ENCODE measurements at regions not wholly inside any gene's neighbourhood (a gene's known extent, or its start where the extent isn't known, plus 50 kb on each side); places are given as distances from the start of the nearest gene placed in this dataset.

DNA sequence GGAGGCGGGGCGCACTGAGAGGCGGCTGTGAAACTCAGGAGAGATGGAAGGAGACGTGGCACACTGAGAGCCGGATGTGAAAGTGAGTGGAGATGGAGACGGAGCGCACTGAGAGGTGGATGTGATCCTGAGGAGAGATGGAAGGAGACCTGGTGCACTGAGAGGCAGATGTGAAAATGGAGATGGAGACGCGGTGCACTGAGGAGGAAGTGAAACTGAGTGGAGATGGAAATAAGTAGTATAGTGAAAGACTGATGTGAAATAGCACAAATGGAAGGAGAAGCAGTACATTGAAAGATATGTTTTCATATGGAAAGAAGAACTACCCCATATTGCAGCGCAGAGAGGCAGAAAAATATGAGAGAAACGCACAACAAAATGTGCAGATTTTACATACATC, 281.6 kb upstream of the RGPD4 start:
- TF ChIP-seq, protein P1, sequence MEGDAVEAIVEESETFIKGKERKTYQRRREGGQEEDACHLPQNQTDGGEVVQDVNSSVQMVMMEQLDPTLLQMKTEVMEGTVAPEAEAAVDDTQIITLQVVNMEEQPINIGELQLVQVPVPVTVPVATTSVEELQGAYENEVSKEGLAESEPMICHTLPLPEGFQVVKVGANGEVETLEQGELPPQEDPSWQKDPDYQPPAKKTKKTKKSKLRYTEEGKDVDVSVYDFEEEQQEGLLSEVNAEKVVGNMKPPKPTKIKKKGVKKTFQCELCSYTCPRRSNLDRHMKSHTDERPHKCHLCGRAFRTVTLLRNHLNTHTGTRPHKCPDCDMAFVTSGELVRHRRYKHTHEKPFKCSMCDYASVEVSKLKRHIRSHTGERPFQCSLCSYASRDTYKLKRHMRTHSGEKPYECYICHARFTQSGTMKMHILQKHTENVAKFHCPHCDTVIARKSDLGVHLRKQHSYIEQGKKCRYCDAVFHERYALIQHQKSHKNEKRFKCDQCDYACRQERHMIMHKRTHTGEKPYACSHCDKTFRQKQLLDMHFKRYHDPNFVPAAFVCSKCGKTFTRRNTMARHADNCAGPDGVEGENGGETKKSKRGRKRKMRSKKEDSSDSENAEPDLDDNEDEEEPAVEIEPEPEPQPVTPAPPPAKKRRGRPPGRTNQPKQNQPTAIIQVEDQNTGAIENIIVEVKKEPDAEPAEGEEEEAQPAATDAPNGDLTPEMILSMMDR (IDR thresholded peaks at IDR 0.05), result no peak
- TF ChIP-seq POLR2A (IDR thresholded peaks at IDR 0.05), result no peak
